ENCODE measurements at regions not wholly inside any gene's neighbourhood (a gene's known extent, or its start where the extent isn't known, plus 50 kb on each side); places are given as distances from the start of the nearest gene placed in this dataset.

DNA sequence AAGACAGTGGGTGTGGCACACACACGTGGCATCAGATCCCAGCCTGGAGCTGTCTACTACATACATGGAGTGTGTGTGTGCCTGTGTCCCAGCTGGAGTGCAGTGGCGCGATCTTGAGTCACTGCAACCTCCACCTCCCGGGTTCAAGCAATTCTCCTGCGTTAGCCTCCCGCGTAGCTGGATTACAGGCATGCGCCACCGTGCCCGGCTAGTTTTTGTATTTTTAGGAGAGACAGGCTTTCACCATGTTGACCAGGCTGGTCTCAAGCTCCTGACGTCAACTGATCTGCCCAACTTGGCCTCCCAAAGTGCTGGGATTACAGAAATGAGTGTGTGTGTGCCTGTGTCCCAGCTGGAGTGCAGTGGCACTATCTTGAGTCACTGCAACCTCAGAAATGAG is 108.8 kb downstream of the IL12A start:
- TF ChIP-seq POLR2A (IDR thresholded peaks at IDR 0.05): no peak
- TF ChIP-seq, protein P1, sequence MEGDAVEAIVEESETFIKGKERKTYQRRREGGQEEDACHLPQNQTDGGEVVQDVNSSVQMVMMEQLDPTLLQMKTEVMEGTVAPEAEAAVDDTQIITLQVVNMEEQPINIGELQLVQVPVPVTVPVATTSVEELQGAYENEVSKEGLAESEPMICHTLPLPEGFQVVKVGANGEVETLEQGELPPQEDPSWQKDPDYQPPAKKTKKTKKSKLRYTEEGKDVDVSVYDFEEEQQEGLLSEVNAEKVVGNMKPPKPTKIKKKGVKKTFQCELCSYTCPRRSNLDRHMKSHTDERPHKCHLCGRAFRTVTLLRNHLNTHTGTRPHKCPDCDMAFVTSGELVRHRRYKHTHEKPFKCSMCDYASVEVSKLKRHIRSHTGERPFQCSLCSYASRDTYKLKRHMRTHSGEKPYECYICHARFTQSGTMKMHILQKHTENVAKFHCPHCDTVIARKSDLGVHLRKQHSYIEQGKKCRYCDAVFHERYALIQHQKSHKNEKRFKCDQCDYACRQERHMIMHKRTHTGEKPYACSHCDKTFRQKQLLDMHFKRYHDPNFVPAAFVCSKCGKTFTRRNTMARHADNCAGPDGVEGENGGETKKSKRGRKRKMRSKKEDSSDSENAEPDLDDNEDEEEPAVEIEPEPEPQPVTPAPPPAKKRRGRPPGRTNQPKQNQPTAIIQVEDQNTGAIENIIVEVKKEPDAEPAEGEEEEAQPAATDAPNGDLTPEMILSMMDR (IDR thresholded peaks at IDR 0.05): no peak
